ENCODE measurements at regions not wholly inside any gene's neighbourhood (a gene's known extent, or its start where the extent isn't known, plus 50 kb on each side); places are given as distances from the start of the nearest gene placed in this dataset.

DNA sequence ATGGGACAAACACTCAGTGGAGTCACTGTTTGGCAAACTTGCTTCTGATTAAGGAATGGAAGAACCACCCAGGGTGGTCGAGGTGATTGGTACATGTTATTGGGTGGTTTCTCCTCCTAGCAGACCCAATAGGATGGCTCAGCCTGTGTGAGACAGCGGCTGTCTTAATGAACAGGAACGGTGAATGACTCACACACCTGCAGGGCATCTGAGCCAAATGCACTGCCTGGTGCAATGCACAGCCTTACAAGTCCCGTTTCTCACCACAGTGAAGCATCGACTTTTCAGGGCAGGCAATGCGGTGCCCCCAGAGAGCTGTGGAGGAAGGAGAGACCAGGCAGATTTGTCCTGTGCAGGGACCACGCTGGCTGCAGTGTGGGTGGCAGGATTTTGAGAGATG, 238.5 kb downstream of the FGF9 start:
- H4K20me1 ChIP-seq (replicated peaks; ENCODE audit: insufficient read depth), result no peaks in the 10 kb centered on the region
- no peak overlapping the region for H3K27ac ChIP-seq (ENCODE audit: low read depth)
- H3K27me3 ChIP-seq (ENCODE audit: insufficient read depth), result no peaks in the 10 kb centered on the region
- H2AFZ ChIP-seq, result no peak overlapping the region
- H3K36me3 Mint-ChIP-seq (ENCODE audit: low read depth), result no peaks in the 10 kb centered on the region; the same call in 2 of the 3 replicates
- H3K9me2 ChIP-seq (ENCODE audit: insufficient read depth), result no peaks in the 10 kb centered on the region
- H3K27me3 Mint-ChIP-seq (ENCODE audit: insufficient read depth, low read depth, poor library complexity), result peaks cover 11% of the 10 kb centered on the region
- H3K27ac Mint-ChIP-seq, result no peak overlapping the region
- H3K4me2 ChIP-seq, result no peak overlapping the region
- no peaks in the 10 kb centered on the region for H3F3A ChIP-seq (replicated peaks; ENCODE audit: low read depth)
- H3K4me1 Mint-ChIP-seq, result peaks cover 13% of the 10 kb centered on the region
- no peak overlapping the region for H3K4me3 Mint-ChIP-seq
- no peak for TF ChIP-seq JUNB (IDR thresholded peaks at IDR 0.05; ENCODE audit: unreplicated experiment)
- no peak for TF ChIP-seq STAT1 (IDR thresholded peaks at IDR 0.05; ENCODE audit: unreplicated experiment)
- TF ChIP-seq, protein P1, sequence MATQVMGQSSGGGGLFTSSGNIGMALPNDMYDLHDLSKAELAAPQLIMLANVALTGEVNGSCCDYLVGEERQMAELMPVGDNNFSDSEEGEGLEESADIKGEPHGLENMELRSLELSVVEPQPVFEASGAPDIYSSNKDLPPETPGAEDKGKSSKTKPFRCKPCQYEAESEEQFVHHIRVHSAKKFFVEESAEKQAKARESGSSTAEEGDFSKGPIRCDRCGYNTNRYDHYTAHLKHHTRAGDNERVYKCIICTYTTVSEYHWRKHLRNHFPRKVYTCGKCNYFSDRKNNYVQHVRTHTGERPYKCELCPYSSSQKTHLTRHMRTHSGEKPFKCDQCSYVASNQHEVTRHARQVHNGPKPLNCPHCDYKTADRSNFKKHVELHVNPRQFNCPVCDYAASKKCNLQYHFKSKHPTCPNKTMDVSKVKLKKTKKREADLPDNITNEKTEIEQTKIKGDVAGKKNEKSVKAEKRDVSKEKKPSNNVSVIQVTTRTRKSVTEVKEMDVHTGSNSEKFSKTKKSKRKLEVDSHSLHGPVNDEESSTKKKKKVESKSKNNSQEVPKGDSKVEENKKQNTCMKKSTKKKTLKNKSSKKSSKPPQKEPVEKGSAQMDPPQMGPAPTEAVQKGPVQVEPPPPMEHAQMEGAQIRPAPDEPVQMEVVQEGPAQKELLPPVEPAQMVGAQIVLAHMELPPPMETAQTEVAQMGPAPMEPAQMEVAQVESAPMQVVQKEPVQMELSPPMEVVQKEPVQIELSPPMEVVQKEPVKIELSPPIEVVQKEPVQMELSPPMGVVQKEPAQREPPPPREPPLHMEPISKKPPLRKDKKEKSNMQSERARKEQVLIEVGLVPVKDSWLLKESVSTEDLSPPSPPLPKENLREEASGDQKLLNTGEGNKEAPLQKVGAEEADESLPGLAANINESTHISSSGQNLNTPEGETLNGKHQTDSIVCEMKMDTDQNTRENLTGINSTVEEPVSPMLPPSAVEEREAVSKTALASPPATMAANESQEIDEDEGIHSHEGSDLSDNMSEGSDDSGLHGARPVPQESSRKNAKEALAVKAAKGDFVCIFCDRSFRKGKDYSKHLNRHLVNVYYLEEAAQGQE (IDR thresholded peaks at IDR 0.05; ENCODE audit: unreplicated experiment), result no peak
- H3K4me1 ChIP-seq (ENCODE audit: insufficient read depth), result peaks cover 14% of the 10 kb centered on the region
- no peak overlapping the region for H3K4me3 ChIP-seq
- H3K36me3 ChIP-seq (ENCODE audit: insufficient read depth), result no peaks in the 10 kb centered on the region
- H3K9me3 Mint-ChIP-seq, result no peaks in the 10 kb centered on the region; the same call in 2 of the 3 replicates
- H3K79me2 ChIP-seq (replicated peaks; ENCODE audit: insufficient read depth), result no peaks in the 10 kb centered on the region
- no peak for DNase-seq (ENCODE audit: low spot score)
- ATAC-seq, result no peak

DNA sequence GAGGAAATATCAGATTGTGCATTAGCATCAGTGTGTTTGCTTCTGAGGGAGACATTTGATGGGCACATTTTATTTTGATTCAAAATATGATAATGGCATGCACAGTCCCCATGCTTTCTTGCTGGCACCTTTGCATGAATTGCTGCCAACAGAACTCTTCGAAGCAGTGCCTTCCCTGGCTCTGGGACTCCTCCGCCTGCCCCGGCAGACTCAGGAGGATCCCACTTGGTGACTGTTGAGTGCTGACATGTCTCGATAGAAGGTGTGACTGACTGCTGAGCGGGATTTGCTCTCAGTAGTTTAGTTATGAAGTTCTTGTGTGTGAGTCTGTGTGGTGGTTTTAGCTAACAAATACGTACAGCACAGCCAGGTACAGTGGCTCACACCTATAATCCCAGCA, 239.7 kb downstream of the FGF9 start:
- H3K4me2 ChIP-seq, result no peak overlapping the region
- H3K4me1 Mint-ChIP-seq, result peaks cover 13% of the 10 kb centered on the region
- no peak overlapping the region for H3K4me3 ChIP-seq
- H3K27ac Mint-ChIP-seq, result no peak overlapping the region
- peaks cover 11% of the 10 kb centered on the region for H3K27me3 Mint-ChIP-seq (ENCODE audit: insufficient read depth, low read depth, poor library complexity)
- H3K36me3 ChIP-seq (ENCODE audit: insufficient read depth), result no peaks in the 10 kb centered on the region
- no peaks in the 10 kb centered on the region for H3K79me2 ChIP-seq (replicated peaks; ENCODE audit: insufficient read depth)
- no peaks in the 10 kb centered on the region for H4K20me1 ChIP-seq (replicated peaks; ENCODE audit: insufficient read depth)
- no peaks in the 10 kb centered on the region for H3F3A ChIP-seq (replicated peaks; ENCODE audit: low read depth)
- no peak overlapping the region for H3K4me3 Mint-ChIP-seq
- ATAC-seq (no peak), DNase-seq (ENCODE audit: low spot score) (no peak)
- H3K4me1 ChIP-seq (ENCODE audit: insufficient read depth), result peaks cover 14% of the 10 kb centered on the region
- no peak overlapping the region for H3K27ac ChIP-seq (ENCODE audit: low read depth)
- H2AFZ ChIP-seq, result no peak overlapping the region
- no peaks in the 10 kb centered on the region for H3K27me3 ChIP-seq (ENCODE audit: insufficient read depth)
- H3K9me2 ChIP-seq (ENCODE audit: insufficient read depth), result no peaks in the 10 kb centered on the region
- no peaks in the 10 kb centered on the region; the same call in 2 of the 3 replicates for H3K9me3 Mint-ChIP-seq
- H3K36me3 Mint-ChIP-seq (ENCODE audit: low read depth), result no peaks in the 10 kb centered on the region; the same call in 2 of the 3 replicates
- TF ChIP-seq STAT1 (IDR thresholded peaks at IDR 0.05; ENCODE audit: unreplicated experiment), result no peak
- no peak for TF ChIP-seq EZH2 (IDR thresholded peaks at IDR 0.05; ENCODE audit: low read depth, unreplicated experiment)
- no peak for TF ChIP-seq JUNB (IDR thresholded peaks at IDR 0.05; ENCODE audit: unreplicated experiment)
- TF ChIP-seq, protein P2, sequence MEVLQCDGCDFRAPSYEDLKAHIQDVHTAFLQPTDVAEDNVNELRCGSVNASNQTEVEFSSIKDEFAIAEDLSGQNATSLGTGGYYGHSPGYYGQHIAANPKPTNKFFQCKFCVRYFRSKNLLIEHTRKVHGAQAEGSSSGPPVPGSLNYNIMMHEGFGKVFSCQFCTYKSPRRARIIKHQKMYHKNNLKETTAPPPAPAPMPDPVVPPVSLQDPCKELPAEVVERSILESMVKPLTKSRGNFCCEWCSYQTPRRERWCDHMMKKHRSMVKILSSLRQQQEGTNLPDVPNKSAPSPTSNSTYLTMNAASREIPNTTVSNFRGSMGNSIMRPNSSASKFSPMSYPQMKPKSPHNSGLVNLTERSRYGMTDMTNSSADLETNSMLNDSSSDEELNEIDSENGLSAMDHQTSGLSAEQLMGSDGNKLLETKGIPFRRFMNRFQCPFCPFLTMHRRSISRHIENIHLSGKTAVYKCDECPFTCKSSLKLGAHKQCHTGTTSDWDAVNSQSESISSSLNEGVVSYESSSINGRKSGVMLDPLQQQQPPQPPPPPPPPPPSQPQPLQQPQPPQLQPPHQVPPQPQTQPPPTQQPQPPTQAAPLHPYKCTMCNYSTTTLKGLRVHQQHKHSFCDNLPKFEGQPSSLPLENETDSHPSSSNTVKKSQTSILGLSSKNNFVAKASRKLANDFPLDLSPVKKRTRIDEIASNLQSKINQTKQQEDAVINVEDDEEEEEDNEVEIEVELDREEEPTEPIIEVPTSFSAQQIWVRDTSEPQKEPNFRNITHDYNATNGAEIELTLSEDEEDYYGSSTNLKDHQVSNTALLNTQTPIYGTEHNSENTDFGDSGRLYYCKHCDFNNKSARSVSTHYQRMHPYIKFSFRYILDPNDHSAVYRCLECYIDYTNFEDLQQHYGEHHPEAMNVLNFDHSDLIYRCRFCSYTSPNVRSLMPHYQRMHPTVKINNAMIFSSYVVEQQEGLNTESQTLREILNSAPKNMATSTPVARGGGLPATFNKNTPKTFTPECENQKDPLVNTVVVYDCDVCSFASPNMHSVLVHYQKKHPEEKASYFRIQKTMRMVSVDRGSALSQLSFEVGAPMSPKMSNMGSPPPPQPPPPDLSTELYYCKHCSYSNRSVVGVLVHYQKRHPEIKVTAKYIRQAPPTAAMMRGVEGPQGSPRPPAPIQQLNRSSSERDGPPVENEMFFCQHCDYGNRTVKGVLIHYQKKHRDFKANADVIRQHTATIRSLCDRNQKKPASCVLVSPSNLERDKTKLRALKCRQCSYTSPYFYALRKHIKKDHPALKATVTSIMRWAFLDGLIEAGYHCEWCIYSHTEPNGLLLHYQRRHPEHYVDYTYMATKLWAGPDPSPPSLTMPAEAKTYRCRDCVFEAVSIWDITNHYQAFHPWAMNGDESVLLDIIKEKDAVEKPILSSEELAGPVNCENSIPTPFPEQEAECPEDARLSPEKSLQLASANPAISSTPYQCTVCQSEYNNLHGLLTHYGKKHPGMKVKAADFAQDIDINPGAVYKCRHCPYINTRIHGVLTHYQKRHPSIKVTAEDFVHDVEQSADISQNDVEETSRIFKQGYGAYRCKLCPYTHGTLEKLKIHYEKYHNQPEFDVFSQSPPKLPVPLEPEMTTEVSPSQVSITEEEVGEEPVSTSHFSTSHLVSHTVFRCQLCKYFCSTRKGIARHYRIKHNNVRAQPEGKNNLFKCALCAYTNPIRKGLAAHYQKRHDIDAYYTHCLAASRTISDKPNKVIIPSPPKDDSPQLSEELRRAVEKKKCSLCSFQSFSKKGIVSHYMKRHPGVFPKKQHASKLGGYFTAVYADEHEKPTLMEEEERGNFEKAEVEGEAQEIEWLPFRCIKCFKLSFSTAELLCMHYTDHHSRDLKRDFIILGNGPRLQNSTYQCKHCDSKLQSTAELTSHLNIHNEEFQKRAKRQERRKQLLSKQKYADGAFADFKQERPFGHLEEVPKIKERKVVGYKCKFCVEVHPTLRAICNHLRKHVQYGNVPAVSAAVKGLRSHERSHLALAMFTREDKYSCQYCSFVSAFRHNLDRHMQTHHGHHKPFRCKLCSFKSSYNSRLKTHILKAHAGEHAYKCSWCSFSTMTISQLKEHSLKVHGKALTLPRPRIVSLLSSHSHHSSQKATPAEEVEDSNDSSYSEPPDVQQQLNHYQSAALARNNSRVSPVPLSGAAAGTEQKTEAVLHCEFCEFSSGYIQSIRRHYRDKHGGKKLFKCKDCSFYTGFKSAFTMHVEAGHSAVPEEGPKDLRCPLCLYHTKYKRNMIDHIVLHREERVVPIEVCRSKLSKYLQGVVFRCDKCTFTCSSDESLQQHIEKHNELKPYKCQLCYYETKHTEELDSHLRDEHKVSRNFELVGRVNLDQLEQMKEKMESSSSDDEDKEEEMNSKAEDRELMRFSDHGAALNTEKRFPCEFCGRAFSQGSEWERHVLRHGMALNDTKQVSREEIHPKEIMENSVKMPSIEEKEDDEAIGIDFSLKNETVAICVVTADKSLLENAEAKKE (CRISPR knock-in tag; IDR thresholded peaks at IDR 0.05), result no peak
- TF ChIP-seq, protein P3, sequence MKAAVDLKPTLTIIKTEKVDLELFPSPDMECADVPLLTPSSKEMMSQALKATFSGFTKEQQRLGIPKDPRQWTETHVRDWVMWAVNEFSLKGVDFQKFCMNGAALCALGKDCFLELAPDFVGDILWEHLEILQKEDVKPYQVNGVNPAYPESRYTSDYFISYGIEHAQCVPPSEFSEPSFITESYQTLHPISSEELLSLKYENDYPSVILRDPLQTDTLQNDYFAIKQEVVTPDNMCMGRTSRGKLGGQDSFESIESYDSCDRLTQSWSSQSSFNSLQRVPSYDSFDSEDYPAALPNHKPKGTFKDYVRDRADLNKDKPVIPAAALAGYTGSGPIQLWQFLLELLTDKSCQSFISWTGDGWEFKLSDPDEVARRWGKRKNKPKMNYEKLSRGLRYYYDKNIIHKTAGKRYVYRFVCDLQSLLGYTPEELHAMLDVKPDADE (IDR thresholded peaks at IDR 0.05), result no peak
- no peak for TF ChIP-seq NANOG (IDR thresholded peaks at IDR 0.05; ENCODE audit: borderline replicate concordance)
- TF ChIP-seq, protein P1 (IDR thresholded peaks at IDR 0.05; ENCODE audit: unreplicated experiment), result no peak

Data from GM23338 (cell line).